ENCODE measurements at regions not wholly inside any gene's neighbourhood (a gene's known extent, or its start where the extent isn't known, plus 50 kb on each side); places are given as distances from the start of the nearest gene placed in this dataset.

DNA sequence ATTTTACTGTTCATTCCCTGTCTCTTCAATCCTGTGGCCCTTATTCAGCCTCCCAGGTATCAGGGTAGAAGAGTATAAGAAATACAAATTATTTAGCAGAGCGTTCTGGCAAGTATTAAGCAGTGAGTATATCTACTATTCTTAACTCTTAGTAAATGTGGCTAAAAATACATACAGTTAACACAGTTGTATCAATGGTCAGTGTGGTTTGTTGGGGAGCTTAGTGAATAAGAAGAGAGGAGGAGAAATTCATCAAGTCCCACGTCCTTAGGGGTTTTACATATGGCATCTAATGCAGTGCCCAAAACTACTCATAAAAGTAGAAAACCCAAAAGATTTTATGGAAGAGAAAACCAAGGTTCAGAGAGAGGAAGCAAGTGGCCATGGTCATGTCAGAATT is 691.0 kb upstream of the SGCG start:
- Histone ChIP-seq H4K20me1 (ENCODE audit: insufficient read depth) (no peaks in the 10 kb centered on the region), H3K27ac (no peak overlapping the region), H3F3A (ENCODE audit: insufficient read depth, low read depth) (no peaks in the 10 kb centered on the region), H3K4me2 (no peak overlapping the region), H3K27me3 (ENCODE audit: insufficient read depth, low read depth) (peaks cover 3% of the 10 kb centered on the region; the same call in 1 of the 2 replicates), H3K4me3 (no peak overlapping the region), H2AFZ (no peak overlapping the region), H3K36me3 (ENCODE audit: low read depth) (no peaks in the 10 kb centered on the region), H3K9me2 (ENCODE audit: insufficient read depth) (no peaks in the 10 kb centered on the region), H3K4me1 (replicated peaks; ENCODE audit: insufficient read depth) (no peaks in the 10 kb centered on the region), H3K79me2 (ENCODE audit: low read depth) (no peaks in the 10 kb centered on the region), H3K9me3 (ENCODE audit: insufficient read depth, low read depth) (no peaks in the 10 kb centered on the region; the same call in 1 of the 2 replicates)
- intact Hi-C loops (cut with micrococcal nuclease; ENCODE audit: unreplicated experiment) = no loop called here
- ChIA-PET CTCF (no interaction called here), POLR2A (ENCODE audit: unreplicated experiment) (no interaction called here)
- BruUV-seq (replicated peaks) = no TSS peak
- TF ChIP-seq, protein P1, sequence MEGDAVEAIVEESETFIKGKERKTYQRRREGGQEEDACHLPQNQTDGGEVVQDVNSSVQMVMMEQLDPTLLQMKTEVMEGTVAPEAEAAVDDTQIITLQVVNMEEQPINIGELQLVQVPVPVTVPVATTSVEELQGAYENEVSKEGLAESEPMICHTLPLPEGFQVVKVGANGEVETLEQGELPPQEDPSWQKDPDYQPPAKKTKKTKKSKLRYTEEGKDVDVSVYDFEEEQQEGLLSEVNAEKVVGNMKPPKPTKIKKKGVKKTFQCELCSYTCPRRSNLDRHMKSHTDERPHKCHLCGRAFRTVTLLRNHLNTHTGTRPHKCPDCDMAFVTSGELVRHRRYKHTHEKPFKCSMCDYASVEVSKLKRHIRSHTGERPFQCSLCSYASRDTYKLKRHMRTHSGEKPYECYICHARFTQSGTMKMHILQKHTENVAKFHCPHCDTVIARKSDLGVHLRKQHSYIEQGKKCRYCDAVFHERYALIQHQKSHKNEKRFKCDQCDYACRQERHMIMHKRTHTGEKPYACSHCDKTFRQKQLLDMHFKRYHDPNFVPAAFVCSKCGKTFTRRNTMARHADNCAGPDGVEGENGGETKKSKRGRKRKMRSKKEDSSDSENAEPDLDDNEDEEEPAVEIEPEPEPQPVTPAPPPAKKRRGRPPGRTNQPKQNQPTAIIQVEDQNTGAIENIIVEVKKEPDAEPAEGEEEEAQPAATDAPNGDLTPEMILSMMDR (conservative IDR thresholded peaks at IDR 0.05) = no peak
- TF ChIP-seq EZH2 (IDR thresholded peaks at IDR 0.05; ENCODE audit: low read depth) = no peak
- no peak for DNase-seq

DNA sequence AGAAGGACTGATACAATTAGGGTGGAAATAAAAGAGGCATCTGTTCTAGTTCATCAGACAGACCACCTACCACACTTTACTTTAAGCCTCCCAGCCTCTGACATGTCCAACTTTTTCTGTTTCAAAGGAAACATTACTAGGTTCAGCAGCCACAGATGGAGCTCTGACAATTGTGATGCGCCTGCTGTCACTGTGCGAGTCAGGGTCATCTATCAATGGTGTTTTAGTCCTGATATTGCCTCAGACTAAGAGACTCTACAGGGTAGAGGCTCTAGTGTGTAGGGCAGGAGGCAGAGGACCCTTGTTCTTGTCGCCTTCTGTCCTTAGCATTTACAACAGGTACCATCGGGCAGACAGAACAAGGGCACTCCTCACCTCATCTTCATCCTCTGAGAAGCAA is 685.0 kb upstream of the SGCG start:
- Histone ChIP-seq H3F3A (ENCODE audit: insufficient read depth, low read depth) (no peaks in the 10 kb centered on the region), H3K27ac (no peak overlapping the region), H3K4me2 (no peak overlapping the region), H4K20me1 (ENCODE audit: insufficient read depth) (no peaks in the 10 kb centered on the region), H3K79me2 (ENCODE audit: low read depth) (no peaks in the 10 kb centered on the region), H3K36me3 (ENCODE audit: low read depth) (no peaks in the 10 kb centered on the region), H3K9me2 (ENCODE audit: insufficient read depth) (no peaks in the 10 kb centered on the region), H2AFZ (no peak overlapping the region), H3K4me1 (replicated peaks; ENCODE audit: insufficient read depth) (no peaks in the 10 kb centered on the region), H3K4me3 (no peak overlapping the region), H3K27me3 (ENCODE audit: insufficient read depth, low read depth) (peaks cover 44% of the 10 kb centered on the region), H3K9me3 (ENCODE audit: insufficient read depth, low read depth) (no peaks in the 10 kb centered on the region)
- ChIA-PET POLR2A (ENCODE audit: unreplicated experiment) (no interaction called here), CTCF (no interaction called here)
- DNase-seq = no peak
- TF ChIP-seq, protein P1 (conservative IDR thresholded peaks at IDR 0.05) = no peak
- TF ChIP-seq EZH2 (IDR thresholded peaks at IDR 0.05; ENCODE audit: low read depth) = no peak
- BruUV-seq (replicated peaks) = no TSS peak
- intact Hi-C loops (cut with micrococcal nuclease; ENCODE audit: unreplicated experiment) = no loop called here

DNA sequence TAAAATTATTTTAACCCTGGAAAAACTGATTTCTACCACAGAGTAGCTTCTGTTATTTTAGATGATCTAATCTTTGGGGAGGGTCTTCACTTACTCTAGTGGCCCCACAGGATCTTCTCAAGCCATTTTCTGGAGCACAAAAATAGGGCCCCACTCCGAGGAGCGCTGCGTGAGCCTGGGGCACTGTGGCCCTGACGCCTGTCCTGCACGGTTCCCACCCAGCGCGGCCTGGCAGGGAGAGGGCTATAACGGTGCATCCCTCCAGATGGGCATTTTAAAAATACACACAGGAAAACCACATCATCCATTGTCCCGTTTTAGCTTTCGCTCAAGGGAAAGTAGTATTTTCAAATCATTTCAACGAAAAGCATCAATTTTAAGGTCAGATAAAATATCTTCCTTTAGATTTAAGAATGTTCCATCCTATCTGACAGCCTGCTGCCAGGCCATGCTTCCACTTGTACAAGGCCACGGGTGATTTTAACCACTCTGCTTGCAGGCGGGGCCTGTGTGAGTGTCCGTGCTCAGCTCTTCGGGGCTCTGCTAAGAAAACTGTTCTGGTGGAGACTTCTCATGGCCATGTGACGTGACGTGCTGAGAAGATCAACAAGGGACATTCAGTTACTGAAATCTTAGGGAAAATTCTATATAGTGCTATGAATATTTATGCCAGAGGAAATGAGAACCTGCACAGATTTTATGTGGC is 683.8 kb upstream of the SGCG start:
- Histone ChIP-seq H3K27ac (no peak overlapping the region), H3K79me2 (ENCODE audit: low read depth) (no peaks in the 10 kb centered on the region), H3K36me3 (ENCODE audit: low read depth) (no peaks in the 10 kb centered on the region), H3K4me1 (replicated peaks; ENCODE audit: insufficient read depth) (no peaks in the 10 kb centered on the region), H3K9me2 (ENCODE audit: insufficient read depth) (no peaks in the 10 kb centered on the region), H3F3A (ENCODE audit: insufficient read depth, low read depth) (no peaks in the 10 kb centered on the region), H3K4me2 (no peak overlapping the region), H3K9me3 (ENCODE audit: insufficient read depth, low read depth) (no peaks in the 10 kb centered on the region), H3K27me3 (ENCODE audit: insufficient read depth, low read depth) (peaks cover 44% of the 10 kb centered on the region), H3K4me3 (no peak overlapping the region), H2AFZ (no peak overlapping the region), H4K20me1 (ENCODE audit: insufficient read depth) (no peaks in the 10 kb centered on the region)
- BruUV-seq (replicated peaks) = no TSS peak
- no peak for DNase-seq
- CTCF ChIA-PET = no interaction called here
- TF ChIP-seq, protein P1 (conservative IDR thresholded peaks at IDR 0.05) = no peak
- TF ChIP-seq EZH2 (IDR thresholded peaks at IDR 0.05; ENCODE audit: low read depth) = no peak
- POLR2A ChIA-PET (ENCODE audit: unreplicated experiment) = no interaction called here
- intact Hi-C loops (cut with micrococcal nuclease; ENCODE audit: unreplicated experiment) = no loop called here
